Hematopoietic multipotent progenitor cell (in vitro differentiated cells): ENCODE measurements at regions not wholly inside any gene's neighbourhood (a gene's known extent, or its start where the extent isn't known, plus 50 kb on each side); places are given as distances from the start of the nearest gene placed in this dataset.
A peak's percentile ranks its signal among the peaks of the same experiment; 100 is the strongest.
"Not testable (repeated sequence)": the region's sequence is repeated elsewhere in the genome, so short reads cannot be mapped to it uniquely, and the experiment has no call there.

Source experiments
- DNase-seq, 3 donors: peaks; one replicate each; pipeline ENCODE4 v3.0.0-alpha.2; 2011 to 2015; ENCODE audit warnings: low read depth in 2 of 3, low spot score in 2 of 3

DNA sequence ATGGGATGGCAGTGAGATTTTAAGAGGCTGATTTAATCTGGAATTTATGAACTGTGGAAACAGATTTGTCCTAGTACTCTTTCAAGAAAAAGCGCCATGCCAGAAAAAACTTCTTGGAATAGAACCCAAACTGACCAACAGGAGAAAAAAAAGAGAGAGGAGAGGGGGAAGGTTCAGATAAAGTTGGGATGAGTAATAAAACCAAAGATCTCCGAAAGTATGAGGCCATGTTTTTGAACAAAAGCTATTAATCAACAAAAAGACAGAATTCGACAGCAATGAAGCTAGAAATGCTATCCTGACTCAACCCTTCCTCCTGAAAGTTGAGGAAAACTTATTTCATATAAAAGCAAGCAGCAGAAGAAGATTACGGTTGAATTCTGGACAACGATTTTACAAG is 135.5 kb downstream of the CEMIP2 start:
- DNase-seq, result no peak

- no peak for DNase-seq
Measured at GRCh38 chr9:71630377-71630995, 137.8 kb downstream of the CEMIP2 start.

DNA sequence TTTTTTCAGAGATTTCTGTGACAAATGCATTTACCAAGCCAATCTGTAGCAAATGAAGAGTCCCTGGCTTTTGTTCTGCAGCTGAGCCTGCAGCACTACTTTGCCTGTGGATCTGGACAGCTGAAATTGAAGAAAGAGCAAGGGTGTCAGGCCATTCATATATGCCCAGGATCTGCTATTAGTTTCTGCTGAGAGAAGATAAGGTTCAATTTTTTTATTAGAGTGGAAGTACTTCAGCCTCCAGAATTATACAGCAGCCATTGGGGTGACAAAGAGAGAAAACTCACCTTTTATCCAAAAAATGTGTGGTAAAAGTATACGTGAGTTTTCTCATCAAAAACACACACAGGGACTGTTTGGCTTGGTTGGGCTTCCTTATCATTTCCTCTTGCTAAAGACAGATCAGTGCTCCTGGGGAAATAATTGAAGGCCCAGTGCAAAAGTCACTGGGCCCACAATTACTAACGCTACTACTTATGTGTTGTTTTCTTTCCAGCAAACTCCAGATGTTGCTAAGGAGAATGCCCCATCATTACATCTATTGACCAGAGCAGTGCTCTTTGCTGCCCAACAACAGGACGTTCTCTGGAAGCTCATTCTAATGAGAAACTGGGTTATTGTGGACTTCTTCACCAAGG is 138.6 kb downstream of the CEMIP2 start:
- DNase-seq, result no peak

- no peak for DNase-seq
Measured at GRCh38 chr9:71628247-71628646, 140.1 kb downstream of the CEMIP2 start.

DNA sequence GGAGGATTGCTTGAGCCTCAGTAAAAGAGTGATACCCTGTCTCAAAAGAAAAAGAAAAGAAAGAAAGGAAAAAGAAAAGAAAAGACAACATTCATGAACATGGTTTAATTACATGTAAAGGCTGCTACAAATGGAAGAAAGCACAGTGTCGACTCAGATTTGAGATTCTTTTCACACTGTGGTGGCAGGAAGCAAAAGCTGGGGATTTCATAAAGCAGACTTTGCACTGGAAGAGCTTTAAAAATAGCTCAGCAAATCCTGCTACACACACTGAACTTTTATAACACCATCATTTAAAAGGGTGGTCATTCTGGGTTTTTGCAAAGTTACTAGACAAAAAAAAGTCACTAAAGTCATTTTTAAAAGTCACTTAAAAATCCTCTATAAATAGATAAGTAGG is 140.8 kb downstream of the CEMIP2 start:
- no peak for DNase-seq

DNA sequence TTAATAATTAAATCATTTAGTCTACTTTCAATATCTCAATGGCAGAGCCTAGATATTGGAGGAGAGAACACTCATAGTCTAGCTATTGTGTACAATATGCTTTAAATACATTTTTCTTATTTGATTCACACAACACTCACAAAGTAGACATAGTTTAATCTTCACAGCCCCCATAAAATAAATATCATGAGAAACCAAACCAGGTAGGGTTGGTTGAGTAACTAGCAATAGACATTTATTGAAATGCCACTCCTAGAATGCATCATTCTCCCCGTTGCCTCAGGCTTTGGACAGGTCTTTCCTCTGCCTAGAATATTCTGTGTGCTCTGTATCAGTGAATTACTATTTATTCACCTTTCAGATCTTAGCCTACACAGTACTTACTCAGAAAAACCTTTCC is 141.9 kb downstream of the CEMIP2 start:
- DNase-seq, result no peak

GRCh38 chr9:71624728-71625127 is 143.6 kb downstream of the CEMIP2 start:
- DNase-seq, result no peak

GRCh38 chr9:71620746-71621145 is 147.6 kb downstream of the CEMIP2 start:
- DNase-seq, result no peak

GRCh38 chr9:71620331-71620730 is 148.0 kb downstream of the CEMIP2 start:
- DNase-seq, result no peak

DNA sequence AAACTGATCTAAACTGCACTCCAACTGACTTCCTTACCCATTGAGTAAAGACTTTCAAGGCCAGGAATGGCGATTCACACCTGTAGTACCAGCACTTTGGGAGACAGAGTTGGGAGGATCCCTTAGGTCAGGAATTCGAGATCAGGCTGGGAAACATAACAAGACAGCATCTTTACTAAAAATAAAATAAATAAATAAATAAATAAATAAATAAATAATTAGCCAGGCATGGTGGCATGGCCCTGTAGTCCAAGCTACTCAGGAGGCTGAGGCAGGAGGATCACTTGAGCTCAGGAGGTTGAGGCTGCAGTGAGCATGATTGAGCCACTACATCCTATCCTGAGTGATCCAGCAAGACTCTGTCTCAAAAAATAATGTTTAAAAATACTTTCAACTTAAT is 148.4 kb downstream of the CEMIP2 start:
- no peak for DNase-seq

DNA sequence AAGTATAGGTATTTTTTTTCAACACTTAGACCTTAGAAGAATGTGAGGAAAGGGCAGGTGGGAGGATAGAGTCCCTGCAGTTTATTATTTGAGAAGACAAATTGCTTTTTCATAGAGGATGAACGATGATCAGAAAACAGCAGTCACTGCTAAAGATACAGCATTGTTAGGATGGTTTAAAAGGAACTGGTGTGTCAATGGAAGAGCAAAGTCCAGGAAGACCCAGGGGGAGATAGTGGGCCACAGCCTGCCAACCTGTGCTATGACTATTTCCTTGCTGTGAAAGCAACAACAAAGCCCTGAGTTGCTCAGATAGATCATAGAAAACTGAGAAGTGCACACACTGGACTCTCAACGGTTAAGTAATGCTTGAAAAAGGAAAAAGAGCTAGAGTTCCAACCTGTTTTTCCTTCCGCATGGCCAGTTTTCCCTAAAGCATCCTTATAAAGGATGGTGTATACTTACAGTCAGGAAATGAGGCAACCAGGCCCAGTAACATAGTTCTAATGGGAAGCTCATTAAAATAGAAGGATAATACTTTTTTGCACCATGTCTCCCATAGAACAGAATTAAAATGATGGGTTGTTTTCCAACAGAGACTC is 153.8 kb downstream of the CEMIP2 start:
- no peak for DNase-seq

DNA sequence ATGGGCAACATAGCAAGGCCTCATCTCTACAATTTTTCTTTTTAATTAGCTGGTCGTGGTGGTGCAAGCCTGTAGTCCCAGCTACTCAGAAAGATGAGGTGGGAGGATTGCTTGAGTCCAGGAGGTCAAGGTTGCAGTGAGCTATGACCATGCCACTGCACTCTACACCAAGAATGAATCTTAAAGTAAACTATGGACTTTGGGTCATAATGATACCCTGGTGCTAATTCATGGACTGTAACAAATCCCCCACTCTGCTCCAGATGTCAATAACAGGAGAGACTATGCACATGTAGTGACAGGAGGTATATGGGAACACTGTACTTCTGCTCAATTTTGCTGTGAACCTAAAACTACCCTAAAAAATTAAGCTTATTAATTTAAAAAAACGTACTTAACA is 155.4 kb downstream of the CEMIP2 start:
- DNase-seq, result no peak

DNA sequence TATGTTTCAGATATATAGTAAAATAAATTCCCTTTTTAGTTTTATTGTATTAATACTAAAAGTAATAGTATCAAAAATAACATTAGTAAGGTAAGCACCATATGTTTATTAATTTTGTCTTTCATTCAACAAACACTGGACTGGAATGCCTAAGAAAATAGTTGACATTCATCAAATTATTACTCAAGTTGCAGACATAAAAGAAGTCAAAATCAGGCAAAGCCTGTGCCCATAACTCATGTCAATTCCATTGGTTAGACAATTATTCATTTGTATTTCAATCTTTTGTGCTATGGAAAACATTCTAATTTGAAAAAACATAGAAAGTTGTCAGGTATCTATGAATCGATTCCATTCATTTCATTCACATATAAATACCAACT is 158.9 kb downstream of the CEMIP2 start:
- DNase-seq, result no peak

GRCh38 chr9:71608825-71609447 is 159.4 kb downstream of the CEMIP2 start:
- DNase-seq, result no peak

GRCh38 chr9:71608021-71608420 is 160.3 kb downstream of the CEMIP2 start:
- DNase-seq, result no peak

DNA sequence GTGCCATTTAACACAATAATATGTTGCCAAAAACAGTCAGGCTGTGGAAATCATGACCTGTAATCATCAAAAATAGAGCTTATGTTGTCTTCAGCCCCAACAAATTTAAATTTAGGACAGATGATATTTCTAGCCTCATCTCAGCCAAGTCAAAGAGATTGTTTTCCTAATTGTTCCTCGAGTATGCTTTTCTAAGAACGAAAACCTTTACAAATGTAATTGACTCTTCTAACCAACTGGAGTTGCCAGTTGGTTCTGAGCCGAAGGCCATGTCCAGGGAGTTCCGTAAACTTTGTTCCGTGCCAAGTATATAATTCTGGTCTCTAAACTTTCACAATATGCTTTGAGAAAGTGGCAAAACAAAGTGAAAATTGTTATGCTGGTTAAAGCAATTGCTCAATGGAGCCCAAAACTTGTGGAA is 160.8 kb downstream of the CEMIP2 start:
- DNase-seq, result no peak

GRCh38 chr9:71604197-71605063 is 163.9 kb downstream of the CEMIP2 start:
- DNase-seq, result peak; percentile 37 to 86 (median 67)

- no peak for DNase-seq
Measured at GRCh38 chr9:71602652-71603051, 165.7 kb downstream of the CEMIP2 start.

GRCh38 chr9:71595762-71596161 is 172.6 kb downstream of the CEMIP2 start:
- not testable (repeated sequence) for DNase-seq

DNA sequence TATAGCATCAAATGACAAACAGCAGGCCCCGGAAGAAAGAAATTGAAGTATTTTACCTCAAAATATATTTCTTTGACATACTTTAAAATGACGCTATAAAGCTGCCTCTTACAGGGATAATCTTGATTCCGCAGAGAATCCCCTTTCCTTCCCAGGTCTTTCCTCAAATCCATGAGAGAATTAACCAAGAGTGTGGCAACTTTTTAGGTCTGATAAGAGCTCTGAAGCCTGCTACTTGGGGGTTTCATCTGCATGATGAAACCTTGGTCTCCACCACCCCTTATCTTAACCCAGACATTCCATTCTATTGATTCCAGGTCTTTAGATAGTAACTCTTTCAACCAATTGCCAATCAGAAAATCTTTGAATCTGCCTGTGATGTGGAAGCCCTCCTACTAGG is 173.8 kb downstream of the CEMIP2 start:
- no peak for DNase-seq

- no peak for DNase-seq
Measured at GRCh38 chr9:71592400-71592799, 175.9 kb downstream of the CEMIP2 start.
